HL-60 (cell line): ENCODE measurements at regions not wholly inside any gene's neighbourhood (a gene's known extent, or its start where the extent isn't known, plus 50 kb on each side); places are given as distances from the start of the nearest gene placed in this dataset.

Experiments
- DNase-seq, 2 experiments: peaks; one replicate each; pipeline ENCODE4 v3.0.0-alpha.2; 2010 to 2020; ENCODE audit warnings: low read depth in 1 of 2, low spot score in 1 of 2
- H3K27ac ChIP-seq: fragments of 250-450 bp; sonication (Bioruptor Pico); replicated peaks from 2 replicates; pipeline ENCODE4 v1.5.1; 2020; ENCODE audit warnings: mild to moderate bottlenecking, moderate library complexity
- H3K27me3 ChIP-seq: fragments of 250-450 bp; sonication (Bioruptor Pico); 2 replicates; pipeline ENCODE4 v1.5.1; 2021; ENCODE audit warnings: mild to moderate bottlenecking, moderate library complexity; ENCODE audit not compliant: insufficient read depth, poor library complexity, severe bottlenecking
- H3K4me3 ChIP-seq: replicated peaks from 2 replicates; pipeline ENCODE4 v1.5.1; 2011; ENCODE audit warnings: mild to moderate bottlenecking, control low read depth, low read length; ENCODE audit not compliant: insufficient read depth
- CTCF ChIP-seq: IDR thresholded peaks from one replicate; pipeline ENCODE4 v1.5.1; 2011; ENCODE audit warnings: low read length, control low read depth, inconsistent platforms; ENCODE audit not compliant: insufficient read depth
- GABPA ChIP-seq: IDR thresholded peaks from 2 replicates; pipeline ENCODE4 v1.6.1; 2012; ENCODE audit warnings: low read depth
- POLR2AphosphoS5 ChIP-seq: IDR thresholded peaks from 2 replicates; pipeline ENCODE4 v1.6.1; 2012; ENCODE audit warnings: low read depth
- REST ChIP-seq: IDR thresholded peaks from 2 replicates; pipeline ENCODE4 v1.6.1; 2012; ENCODE audit warnings: low read depth; ENCODE audit not compliant: insufficient replicate concordance
- SPI1 ChIP-seq: IDR thresholded peaks from 2 replicates; pipeline ENCODE4 v1.6.1; 2012; ENCODE audit warnings: low read depth, mild to moderate bottlenecking, borderline replicate concordance

- DNase-seq, result no peak
- H3K27me3 ChIP-seq, result no peaks in the 10 kb centered on the region
- no peak overlapping the region for H3K4me3 ChIP-seq
- TF ChIP-seq REST (no peak), GABPA (no peak), CTCF (no peak), SPI1 (no peak), POLR2AphosphoS5 (no peak)
- no peak overlapping the region for H3K27ac ChIP-seq
These were observed 1578.0 kb downstream of the CDH8 start for GRCh38 chr16:60458255-60458654.

GRCh38 chr16:60452646-60453045, 1583.6 kb downstream of the CDH8 start:
- Histone ChIP-seq H3K27ac (no peak overlapping the region), H3K4me3 (no peak overlapping the region), H3K27me3 (no peaks in the 10 kb centered on the region)
- TF ChIP-seq POLR2AphosphoS5, result no peak
- no peak for TF ChIP-seq REST
- TF ChIP-seq GABPA, result no peak
- no peak for TF ChIP-seq SPI1
- TF ChIP-seq CTCF, result no peak
- no peak for DNase-seq

GRCh38 chr16:60438894-60439293, 1597.3 kb downstream of the CDH8 start:
- TF ChIP-seq REST (no peak), CTCF (no peak), POLR2AphosphoS5 (no peak), SPI1 (no peak), GABPA (no peak)
- H3K4me3 ChIP-seq, result no peak overlapping the region
- H3K27ac ChIP-seq, result no peak overlapping the region
- H3K27me3 ChIP-seq, result no peaks in the 10 kb centered on the region
- DNase-seq, result no peak
